ES-I3 (cell line): ENCODE measurements at regions not wholly inside any gene's neighbourhood (a gene's known extent, or its start where the extent isn't known, plus 50 kb on each side); places are given as distances from the start of the nearest gene placed in this dataset.

Experiments used
- H3K36me3 ChIP-seq: 2 replicates; pipeline ENCODE4 v1.6.1; 2013; ENCODE audit warnings: mild to moderate bottlenecking, low read length, control low read depth, moderate library complexity; ENCODE audit not compliant: insufficient read depth
- H3K4me1 ChIP-seq: 2 replicates; pipeline ENCODE4 v1.6.1; 2013; ENCODE audit warnings: mild to moderate bottlenecking, control low read depth, low read length; ENCODE audit not compliant: insufficient read depth
- H3K9ac ChIP-seq: 2 replicates; pipeline ENCODE4 v1.6.1; 2013; ENCODE audit warnings: low read depth, mild to moderate bottlenecking, low read length, moderate library complexity
- H3K9me3 ChIP-seq: 2 replicates; pipeline ENCODE4 v1.6.1; 2013; ENCODE audit warnings: mild to moderate bottlenecking, low read length, moderate library complexity; ENCODE audit not compliant: control insufficient read depth, insufficient read depth

DNA sequence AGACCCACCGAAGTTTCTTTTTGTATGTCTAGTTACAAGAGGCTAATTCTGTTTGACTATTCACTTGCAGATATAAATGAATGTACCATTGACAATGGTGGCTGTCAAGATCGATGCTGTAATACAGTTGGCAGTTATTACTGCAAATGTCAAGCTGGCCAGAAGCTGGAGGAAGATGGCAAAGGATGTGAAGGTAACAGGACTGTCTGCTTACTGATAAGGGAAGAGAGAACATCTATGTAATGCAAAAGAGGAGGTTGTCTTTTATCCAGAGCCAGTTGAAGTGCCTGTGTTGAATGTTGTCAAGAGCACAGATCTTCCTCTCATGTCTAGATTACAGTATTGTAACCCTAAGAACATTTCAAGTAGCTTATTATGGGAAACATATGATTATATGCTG lies 549.5 kb upstream of the GOLIM4 start:
- Histone ChIP-seq H3K9me3 (no peaks in the 10 kb centered on the region), H3K9ac (no peak overlapping the region), H3K4me1 (no peaks in the 10 kb centered on the region), H3K36me3 (no peaks in the 10 kb centered on the region)

- no peaks in the 10 kb centered on the region for H3K4me1 ChIP-seq
- no peaks in the 10 kb centered on the region for H3K36me3 ChIP-seq
- H3K9ac ChIP-seq, result no peak overlapping the region
Measured at GRCh38 chr3:168628549-168628948, 532.8 kb upstream of the GOLIM4 start.

GRCh38 chr3:168625477-168625876 lies 529.8 kb upstream of the GOLIM4 start:
- Histone ChIP-seq H3K4me1 (no peaks in the 10 kb centered on the region), H3K36me3 (no peaks in the 10 kb centered on the region), H3K9ac (no peak overlapping the region), H3K9me3 (no peaks in the 10 kb centered on the region)

More at GRCh38 chr3:168628549-168628948, 532.8 kb upstream of the GOLIM4 start:
- no peaks in the 10 kb centered on the region for H3K9me3 ChIP-seq

- Histone ChIP-seq H3K9ac (no peak overlapping the region), H3K9me3 (no peaks in the 10 kb centered on the region), H3K36me3 (no peaks in the 10 kb centered on the region), H3K4me1 (no peaks in the 10 kb centered on the region)
Measured at GRCh38 chr3:168624892-168625448, 529.2 kb upstream of the GOLIM4 start.

- Histone ChIP-seq H3K4me1 (peaks cover 6% of the 10 kb centered on the region), H3K36me3 (no peaks in the 10 kb centered on the region), H3K9ac (no peak overlapping the region), H3K9me3 (no peaks in the 10 kb centered on the region)
Measured at GRCh38 chr3:168624195-168624594, 528.5 kb upstream of the GOLIM4 start.

DNA sequence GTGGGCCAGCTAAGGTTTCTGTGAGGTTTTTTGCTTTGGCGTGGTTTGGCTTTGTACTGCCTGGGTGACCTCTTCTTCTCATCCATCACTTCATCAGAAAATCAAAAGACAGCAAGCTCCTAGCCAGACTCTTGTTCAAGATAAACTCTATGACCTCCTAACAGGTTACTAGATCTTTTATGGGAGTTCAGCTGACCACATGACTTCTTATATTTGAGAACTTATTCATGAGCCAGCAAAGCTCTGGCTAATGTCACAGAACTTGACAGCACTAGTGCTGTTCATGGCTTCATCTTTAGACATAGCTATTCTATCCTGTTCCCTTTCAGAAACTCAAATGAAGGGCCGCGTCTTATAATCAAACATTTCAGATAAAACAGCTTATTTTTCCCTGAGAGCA lies 527.1 kb upstream of the GOLIM4 start:
- no peak overlapping the region for H3K9ac ChIP-seq
- H3K4me1 ChIP-seq, result peaks cover 19% of the 10 kb centered on the region
- no peaks in the 10 kb centered on the region for H3K9me3 ChIP-seq
- no peaks in the 10 kb centered on the region for H3K36me3 ChIP-seq

- no peaks in the 10 kb centered on the region for H3K9me3 ChIP-seq
- no peak overlapping the region for H3K9ac ChIP-seq
- peaks cover 36% of the 10 kb centered on the region for H3K4me1 ChIP-seq
- no peaks in the 10 kb centered on the region for H3K36me3 ChIP-seq
Measured at GRCh38 chr3:168620854-168621253, 525.1 kb upstream of the GOLIM4 start.

- Histone ChIP-seq H3K4me1 (peaks cover 51% of the 10 kb centered on the region), H3K9ac (no peak overlapping the region), H3K9me3 (no peaks in the 10 kb centered on the region), H3K36me3 (no peaks in the 10 kb centered on the region)
Measured at GRCh38 chr3:168618827-168619470, 523.2 kb upstream of the GOLIM4 start.

DNA sequence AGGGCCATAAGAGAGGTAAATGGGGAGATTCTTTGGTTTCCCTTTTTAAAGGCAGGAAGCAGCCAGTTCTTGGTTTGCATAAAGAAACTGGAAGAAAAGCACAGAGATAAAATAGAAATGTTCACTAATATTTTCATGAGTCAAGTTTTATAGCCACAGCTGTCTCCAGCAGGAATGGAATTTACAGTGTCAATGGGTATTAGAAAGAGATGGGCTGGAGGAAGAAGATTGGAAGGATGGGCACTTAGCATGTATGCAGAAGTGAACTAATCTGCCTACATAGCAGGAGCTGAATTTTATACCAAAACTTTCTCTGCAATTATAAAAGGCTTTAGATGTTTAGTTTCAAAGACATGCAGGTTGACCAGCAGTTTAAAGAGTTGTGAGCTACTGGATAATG lies 521.9 kb upstream of the GOLIM4 start:
- Histone ChIP-seq H3K9me3 (no peaks in the 10 kb centered on the region), H3K36me3 (no peaks in the 10 kb centered on the region), H3K4me1 (peaks cover 51% of the 10 kb centered on the region), H3K9ac (no peak overlapping the region)

- Histone ChIP-seq H3K36me3 (no peaks in the 10 kb centered on the region), H3K9me3 (no peaks in the 10 kb centered on the region), H3K9ac (no peak overlapping the region), H3K4me1 (peaks cover 51% of the 10 kb centered on the region)
Measured at GRCh38 chr3:168616915-168617314, 521.2 kb upstream of the GOLIM4 start.

DNA sequence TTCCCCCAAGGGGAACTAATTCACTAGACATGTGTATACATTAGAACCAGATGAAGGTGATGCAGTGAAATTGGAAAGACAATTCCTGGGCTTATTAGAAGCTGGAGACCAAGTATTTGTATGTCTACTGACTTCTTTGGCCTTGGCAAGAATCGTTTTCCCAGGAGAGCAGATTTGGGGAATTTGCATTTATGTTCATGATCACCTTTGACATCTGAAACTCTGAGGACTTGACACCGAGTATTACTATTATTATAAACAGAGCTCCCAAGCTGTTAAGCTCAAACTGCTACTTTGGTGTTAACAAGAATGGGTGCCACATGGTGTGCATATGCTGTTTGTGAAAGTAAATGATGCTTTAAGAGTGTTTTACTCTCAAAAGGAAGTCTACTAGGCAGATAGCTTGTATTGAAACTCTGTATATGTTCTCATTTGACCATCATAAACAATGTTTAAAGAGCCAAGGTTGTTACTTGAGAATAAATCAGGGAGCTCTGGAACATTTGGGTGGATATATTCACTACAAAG lies 519.8 kb upstream of the GOLIM4 start:
- Histone ChIP-seq H3K9me3 (no peaks in the 10 kb centered on the region), H3K9ac (no peak overlapping the region), H3K36me3 (no peaks in the 10 kb centered on the region), H3K4me1 (peaks cover 51% of the 10 kb centered on the region)

GRCh38 chr3:168613151-168613550 lies 517.4 kb upstream of the GOLIM4 start:
- H3K9ac ChIP-seq, result no peak overlapping the region
- H3K9me3 ChIP-seq, result no peaks in the 10 kb centered on the region
- H3K4me1 ChIP-seq, result peaks cover 35% of the 10 kb centered on the region
- H3K36me3 ChIP-seq, result no peaks in the 10 kb centered on the region

DNA sequence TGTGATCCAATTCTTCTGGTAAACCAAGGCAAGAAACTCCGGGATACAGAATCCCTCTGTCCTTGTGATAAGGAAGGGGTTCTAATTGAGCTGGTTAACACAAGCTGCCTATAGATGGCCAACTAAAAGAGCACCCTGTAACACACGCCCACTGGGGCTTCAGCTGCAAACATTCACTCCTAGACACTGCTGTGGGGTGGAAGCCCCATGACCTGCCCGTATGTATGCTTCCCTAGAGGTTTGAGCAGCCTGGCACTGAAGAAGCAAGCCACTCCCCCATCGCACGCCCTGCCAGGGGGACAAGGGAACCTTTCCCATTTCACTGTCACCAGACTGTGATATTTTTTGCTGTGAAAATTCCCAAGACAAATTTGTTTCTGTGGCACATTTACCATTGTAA lies 516.9 kb upstream of the GOLIM4 start:
- Histone ChIP-seq H3K4me1 (peaks cover 30% of the 10 kb centered on the region), H3K9ac (no peak overlapping the region), H3K9me3 (no peaks in the 10 kb centered on the region), H3K36me3 (no peaks in the 10 kb centered on the region)

DNA sequence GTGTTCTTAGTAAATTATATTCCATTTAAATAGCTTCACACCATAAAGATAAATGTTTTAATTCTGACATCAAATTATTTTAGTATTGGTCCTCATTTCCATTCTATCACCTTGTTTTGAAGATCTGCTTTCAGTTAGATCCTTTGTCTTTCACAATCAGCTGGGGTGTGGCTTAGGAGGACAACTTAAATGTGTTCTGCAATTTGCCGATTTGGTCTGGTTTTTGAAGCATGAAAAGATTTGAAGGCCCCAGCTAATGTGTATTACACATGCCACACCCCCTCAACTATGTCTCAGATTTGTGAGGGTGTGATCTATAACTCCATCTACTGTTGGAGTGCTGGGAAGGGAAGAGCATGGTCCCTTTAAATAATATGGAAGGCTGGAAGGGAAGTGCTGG lies 516.1 kb upstream of the GOLIM4 start:
- Histone ChIP-seq H3K4me1 (peaks cover 23% of the 10 kb centered on the region), H3K36me3 (no peaks in the 10 kb centered on the region), H3K9ac (no peak overlapping the region), H3K9me3 (no peaks in the 10 kb centered on the region)

- Histone ChIP-seq H3K9me3 (no peaks in the 10 kb centered on the region), H3K4me1 (no peaks in the 10 kb centered on the region), H3K36me3 (no peaks in the 10 kb centered on the region), H3K9ac (no peak overlapping the region)
Measured at GRCh38 chr3:168608926-168609325, 513.2 kb upstream of the GOLIM4 start.
